Immature natural killer cell (primary cell): ENCODE measurements at regions not wholly inside any gene's neighbourhood (a gene's known extent, or its start where the extent isn't known, plus 50 kb on each side); places are given as distances from the start of the nearest gene placed in this dataset.
"Not testable (repeated sequence)": the region's sequence is repeated elsewhere in the genome, so short reads cannot be mapped to it uniquely, and the experiment has no call there.

Experiments used
- DNase-seq, 3 donors: peaks; one replicate each; pipeline ENCODE4 v3.0.0; 2022; ENCODE audit warnings: mixed read lengths in 1 of 3
- H3K27ac Mint-ChIP-seq, 6 donors: one replicate each; pipeline ENCODE4 v1.8.0; 2020; ENCODE audit warnings: mixed read lengths in 6 of 6, mild to moderate bottlenecking in 5 of 6, inconsistent platforms in 4 of 6, moderate library complexity in 3 of 6
- H3K27me3 Mint-ChIP-seq, 3 donors: one replicate each; pipeline ENCODE4 v1.8.0; 2020 to 2021; ENCODE audit warnings: low read depth in 3 of 3, mild to moderate bottlenecking in 3 of 3, mixed read lengths in 3 of 3, moderate library complexity in 3 of 3, inconsistent platforms in 1 of 3
- H3K36me3 Mint-ChIP-seq, 3 donors: one replicate each; pipeline ENCODE4 v1.8.0; 2020; ENCODE audit warnings: mixed read lengths in 3 of 3, inconsistent platforms in 2 of 3, mild to moderate bottlenecking in 2 of 3
- H3K4me1 Mint-ChIP-seq, 2 donors: one replicate each; pipeline ENCODE4 v1.8.0; 2020; ENCODE audit warnings: inconsistent platforms in 2 of 2, mild to moderate bottlenecking in 2 of 2, mixed read lengths in 2 of 2, moderate library complexity in 1 of 2
- H3K4me3 Mint-ChIP-seq, 5 donors: one replicate each; pipeline ENCODE4 v1.8.0; 2020; ENCODE audit warnings: mild to moderate bottlenecking in 5 of 5, mixed read lengths in 5 of 5, inconsistent platforms in 3 of 5, moderate library complexity in 3 of 5
- H3K9me3 Mint-ChIP-seq, 6 donors: one replicate each; pipeline ENCODE4 v1.8.0; 2020; ENCODE audit warnings: mild to moderate bottlenecking in 6 of 6, mixed read lengths in 6 of 6, inconsistent platforms in 4 of 6, moderate library complexity in 3 of 6

GRCh38 chr22:44650806-44651205, 51.2 kb upstream of the PRR5 start:
- Mint-ChIP-seq H3K27me3 (no peaks in the 10 kb centered on the region), H3K4me3 (no peak overlapping the region), H3K27ac (peak overlapping the region in 1 of 6 donors; percentile 19), H3K36me3 (no peaks in the 10 kb centered on the region), H3K9me3 (no peaks in the 10 kb centered on the region), H3K4me1 (no peaks in the 10 kb centered on the region)
- DNase-seq = no peak

- H3K4me1 Mint-ChIP-seq = no peaks in the 10 kb centered on the region
- peaks cover 0 to 7% (median 0%) of the 10 kb centered on the region in 3 donors for H3K27me3 Mint-ChIP-seq
- no peaks in the 10 kb centered on the region for H3K9me3 Mint-ChIP-seq
- H3K4me3 Mint-ChIP-seq = no peak overlapping the region
- H3K27ac Mint-ChIP-seq = no peak overlapping the region
- no peaks in the 10 kb centered on the region for H3K36me3 Mint-ChIP-seq
- DNase-seq = no peak
Observed at GRCh38 chr22:44648821-44649565, 53.0 kb upstream of the PRR5 start.

- Mint-ChIP-seq H3K27ac (no peak overlapping the region), H3K9me3 (no peaks in the 10 kb centered on the region), H3K4me1 (no peaks in the 10 kb centered on the region), H3K27me3 (peaks cover 0 to 7% (median 0%) of the 10 kb centered on the region in 3 donors), H3K4me3 (no peak overlapping the region), H3K36me3 (no peaks in the 10 kb centered on the region)
- no peak for DNase-seq
Observed at GRCh38 chr22:44648085-44648820, 53.8 kb upstream of the PRR5 start.

- Mint-ChIP-seq H3K36me3 (no peaks in the 10 kb centered on the region), H3K9me3 (no peaks in the 10 kb centered on the region), H3K4me3 (no peak overlapping the region), H3K27ac (no peak overlapping the region), H3K27me3 (peaks cover 0 to 7% (median 1%) of the 10 kb centered on the region in 3 donors), H3K4me1 (peaks cover 0 to 1% of the 10 kb centered on the region in 2 donors)
- DNase-seq = no peak
Observed at GRCh38 chr22:44647141-44647540, 54.9 kb upstream of the PRR5 start.

- H3K27me3 Mint-ChIP-seq = peaks cover 0 to 7% (median 2%) of the 10 kb centered on the region in 3 donors
- DNase-seq = no peak
- no peak overlapping the region for H3K27ac Mint-ChIP-seq
- no peaks in the 10 kb centered on the region for H3K36me3 Mint-ChIP-seq
- H3K9me3 Mint-ChIP-seq = no peaks in the 10 kb centered on the region
- no peak overlapping the region for H3K4me3 Mint-ChIP-seq
- peaks cover 0 to 1% of the 10 kb centered on the region in 2 donors for H3K4me1 Mint-ChIP-seq
Observed at GRCh38 chr22:44646668-44647067, 55.3 kb upstream of the PRR5 start.

- Mint-ChIP-seq H3K4me1 (peaks cover 0 to 1% of the 10 kb centered on the region in 2 donors), H3K27ac (no peak overlapping the region)
Observed at GRCh38 chr22:44646141-44646540, 55.9 kb upstream of the PRR5 start.

GRCh38 chr22:44645531-44645930, 56.5 kb upstream of the PRR5 start:
- no peaks in the 10 kb centered on the region for H3K36me3 Mint-ChIP-seq
- no peak overlapping the region for H3K27ac Mint-ChIP-seq
- peaks cover 0 to 1% of the 10 kb centered on the region in 2 donors for H3K4me1 Mint-ChIP-seq
- no peak overlapping the region for H3K4me3 Mint-ChIP-seq
- no peak for DNase-seq
- no peaks in the 10 kb centered on the region for H3K9me3 Mint-ChIP-seq
- peaks cover 0 to 7% (median 5%) of the 10 kb centered on the region in 3 donors for H3K27me3 Mint-ChIP-seq

More at GRCh38 chr22:44646141-44646540, 55.9 kb upstream of the PRR5 start:
- Mint-ChIP-seq H3K9me3 (no peaks in the 10 kb centered on the region), H3K27me3 (peaks cover 0 to 7% (median 5%) of the 10 kb centered on the region in 3 donors), H3K36me3 (no peaks in the 10 kb centered on the region), H3K4me3 (no peak overlapping the region)
- no peak for DNase-seq

- Mint-ChIP-seq H3K27ac (no peak overlapping the region), H3K9me3 (no peaks in the 10 kb centered on the region), H3K27me3 (peaks cover 0 to 7% (median 5%) of the 10 kb centered on the region in 3 donors), H3K4me3 (no peak overlapping the region), H3K4me1 (peaks cover 0 to 1% of the 10 kb centered on the region in 2 donors), H3K36me3 (no peaks in the 10 kb centered on the region)
- no peak for DNase-seq
Observed at GRCh38 chr22:44645083-44645482, 56.9 kb upstream of the PRR5 start.

GRCh38 chr22:44643526-44644101, 58.4 kb upstream of the PRR5 start:
- not testable (repeated sequence) for H3K9me3 Mint-ChIP-seq, H3K4me3 Mint-ChIP-seq, H3K27me3 Mint-ChIP-seq, H3K36me3 Mint-ChIP-seq, H3K27ac Mint-ChIP-seq, H3K4me1 Mint-ChIP-seq, DNase-seq

- no peak for DNase-seq
- H3K27me3 Mint-ChIP-seq = peaks cover 0 to 7% (median 5%) of the 10 kb centered on the region in 3 donors
- H3K27ac Mint-ChIP-seq = no peak overlapping the region
- no peaks in the 10 kb centered on the region for H3K9me3 Mint-ChIP-seq
- H3K4me1 Mint-ChIP-seq = peaks cover 0 to 1% of the 10 kb centered on the region in 2 donors
- H3K4me3 Mint-ChIP-seq = no peak overlapping the region
- no peaks in the 10 kb centered on the region for H3K36me3 Mint-ChIP-seq
Observed at GRCh38 chr22:44642096-44642644, 59.8 kb upstream of the PRR5 start.

- DNase-seq = no peak
- no peak overlapping the region for H3K4me3 Mint-ChIP-seq
- H3K27ac Mint-ChIP-seq = no peak overlapping the region
- H3K27me3 Mint-ChIP-seq = peaks cover 2 to 7% (median 7%) of the 10 kb centered on the region in 3 donors
- H3K9me3 Mint-ChIP-seq = no peaks in the 10 kb centered on the region
- peaks cover 0 to 1% of the 10 kb centered on the region in 2 donors for H3K4me1 Mint-ChIP-seq
- no peaks in the 10 kb centered on the region for H3K36me3 Mint-ChIP-seq
Observed at GRCh38 chr22:44640618-44641155, 61.3 kb upstream of the PRR5 start.

GRCh38 chr22:44639891-44640617, 62.0 kb upstream of the PRR5 start:
- Mint-ChIP-seq H3K36me3 (no peaks in the 10 kb centered on the region), H3K9me3 (no peaks in the 10 kb centered on the region), H3K27ac (no peak overlapping the region), H3K27me3 (peaks cover 2 to 7% (median 3%) of the 10 kb centered on the region in 3 donors), H3K4me1 (peaks cover 0 to 1% of the 10 kb centered on the region in 2 donors), H3K4me3 (no peak overlapping the region)
- DNase-seq = no peak
